Gastrocnemius medialis (tissue), 4 donors: ENCODE measurements at regions not wholly inside any gene's neighbourhood (a gene's known extent, or its start where the extent isn't known, plus 50 kb on each side); places are given as distances from the start of the nearest gene placed in this dataset.
"Not testable (repeated sequence)": the region's sequence is repeated elsewhere in the genome, so short reads cannot be mapped to it uniquely, and the experiment has no call there.

Source experiments
- ATAC-seq, 2 donors: fragments of 150-250 bp; one replicate each; pipeline ENCODE4 v1.9.1; 2016
- DNase-seq, 2 donors: peaks; one replicate each; pipeline ENCODE4 v3.0.0-alpha.2; 2019
- H3K27ac ChIP-seq, 4 donors: fragments of 200-600 bp; sonication (generic); 1 replicate in 1 of 4; 2 replicates in 3 of 4; pipeline ENCODE4 v1.5.1; 2016 to 2018; ENCODE audit warnings: mild to moderate bottlenecking in 2 of 4, moderate library complexity in 1 of 4
- H3K27me3 ChIP-seq, 3 donors: fragments of 200-600 bp; sonication (generic) in 2 of 3; 1 replicate in 1 of 3; 2 replicates in 2 of 3; pipeline versions ENCODE4 v1.5.1 to v1.6.0; 2016 to 2019; ENCODE audit warnings: mild to moderate bottlenecking in 1 of 3, moderate library complexity in 1 of 3
- H3K36me3 ChIP-seq, 2 donors: fragments of 200-600 bp; sonication (generic) in 1 of 2; one replicate each; pipeline ENCODE4 v1.5.1; 2017 to 2018
- H3K4me1 ChIP-seq, 2 donors: fragments of 200-600 bp; sonication (generic) in 1 of 2; one replicate each; pipeline ENCODE4 v1.5.1; 2016 to 2017; ENCODE audit warnings: mild to moderate bottlenecking in 2 of 2
- H3K4me3 ChIP-seq, 4 donors: fragments of 200-600 bp; sonication (generic) in 3 of 4; 1 replicate in 1 of 4; 2 replicates in 3 of 4; pipeline ENCODE4 v1.5.1; 2016 to 2019; ENCODE audit warnings: mild to moderate bottlenecking in 2 of 4
- H3K9me3 ChIP-seq, 3 donors: fragments of 200-600 bp; sonication (generic) in 2 of 3; 1 replicate in 1 of 3; 2 replicates in 2 of 3; pipeline ENCODE4 v1.5.1; 2016 to 2019
- CTCF ChIP-seq, 5 experiments: fragments of 450-650 bp in 3 of 5; fragments of 200-600 bp in 2 of 5; sonication (generic) in 2 of 5; IDR thresholded peaks in 4 of 5; conservative IDR thresholded peaks in 1 of 5; 1 replicate in 4 of 5; 2 replicates in 1 of 5; pipeline ENCODE4 v1.5.1; 2016 to 2019; ENCODE audit warnings: antibody characterized with exemption in 5 of 5, mild to moderate bottlenecking in 3 of 5, moderate library complexity in 3 of 5
- POLR2A ChIP-seq, 2 donors: fragments of 450-650 bp; IDR thresholded peaks; one replicate each; pipeline ENCODE4 v1.6.1; 2017; ENCODE audit warnings: antibody characterized with exemption in 2 of 2, mild to moderate bottlenecking in 2 of 2, moderate library complexity in 2 of 2
- in situ Hi-C, 4 donors: fragments of 200-750 bp; cut with MboI; loops; one replicate each; pipeline versions ENCODE4 v1.15.0 to v1.8.0; 2017; ENCODE audit warnings: low sequenced_read_pairs in 4 of 4
- intact Hi-C: fragments of 100-400 bp; cut with DNase I; formaldehyde crosslinking; loops from one replicate; pipeline ENCODE4 v1.15.1; 2023; ENCODE audit warnings: low total_unique reads

- no peaks in the 10 kb centered on the region for H3K27me3 ChIP-seq
- in situ Hi-C loops (no loop called here), intact Hi-C loops (no loop called here)
- DNase-seq (no peak), ATAC-seq (no peak)
- H3K4me1 ChIP-seq = peaks cover 0 to 7% of the 10 kb centered on the region in 2 donors
- TF ChIP-seq CTCF (IDR thresholded peaks at IDR 0.05 in 4 of 5, conservative IDR thresholded peaks at IDR 0.05 in 1 of 5) = no peak
- no peak overlapping the region for H3K27ac ChIP-seq
- no peaks in the 10 kb centered on the region for H3K9me3 ChIP-seq
- no peaks in the 10 kb centered on the region for H3K36me3 ChIP-seq
- H3K4me3 ChIP-seq = no peak overlapping the region
Measured at GRCh38 chr10:22801785-22802184, 87.4 kb upstream of the PIP4K2A start.

DNA sequence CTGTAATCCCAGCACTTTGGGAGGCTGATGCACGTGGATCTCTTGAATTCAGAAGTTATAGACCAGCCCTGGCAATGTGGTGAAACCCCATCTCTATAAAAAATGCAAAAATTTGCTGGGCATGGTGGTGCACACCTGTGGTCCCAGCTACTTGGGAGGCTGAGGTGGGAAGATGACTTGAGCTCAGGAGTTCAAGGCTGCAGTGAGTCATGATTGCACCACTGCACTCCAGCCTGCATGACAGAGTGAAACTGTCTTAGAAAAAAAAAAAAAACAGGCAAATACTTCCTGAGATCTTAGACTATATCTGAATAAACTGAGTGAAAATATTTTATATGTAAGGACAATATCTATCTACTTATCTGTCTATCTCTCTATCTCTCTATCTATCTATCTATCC is 83.4 kb upstream of the PIP4K2A start:
- intact Hi-C loops, H3K4me1 ChIP-seq, in situ Hi-C loops, H3K27me3 ChIP-seq, H3K4me3 ChIP-seq, H3K9me3 ChIP-seq, H3K27ac ChIP-seq, ATAC-seq, DNase-seq, H3K36me3 ChIP-seq: not testable (repeated sequence)

GRCh38 chr10:22795546-22795945 is 81.2 kb upstream of the PIP4K2A start:
- H3K27me3 ChIP-seq = no peaks in the 10 kb centered on the region
- no peak overlapping the region for H3K27ac ChIP-seq
- TF ChIP-seq CTCF (IDR thresholded peaks at IDR 0.05 in 4 of 5, conservative IDR thresholded peaks at IDR 0.05 in 1 of 5) (no peak), POLR2A (IDR thresholded peaks at IDR 0.05) (no peak)
- no peaks in the 10 kb centered on the region for H3K36me3 ChIP-seq
- ATAC-seq (no peak), DNase-seq (no peak)
- intact Hi-C loops (no loop called here), in situ Hi-C loops (no loop called here)
- no peaks in the 10 kb centered on the region for H3K9me3 ChIP-seq
- no peak overlapping the region for H3K4me3 ChIP-seq
- H3K4me1 ChIP-seq = no peaks in the 10 kb centered on the region

DNA sequence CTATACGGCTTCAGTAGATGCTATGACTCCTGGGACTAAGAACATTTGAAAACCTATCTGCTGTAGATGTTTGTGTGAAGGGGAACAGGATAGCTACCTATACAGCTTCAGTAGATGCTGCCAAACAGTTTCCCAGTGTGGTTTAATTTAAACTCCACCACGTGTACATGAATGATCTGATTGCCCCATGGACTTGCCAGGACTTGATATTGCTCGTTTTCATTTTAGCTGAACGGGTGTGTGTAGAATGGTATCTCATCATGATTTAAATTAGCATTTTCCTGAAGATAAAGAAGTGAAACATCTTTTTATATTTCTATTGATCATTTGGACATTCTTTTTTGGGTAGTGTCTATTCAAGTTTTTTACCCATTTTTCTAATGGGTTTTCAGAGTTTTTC is 77.8 kb upstream of the PIP4K2A start:
- DNase-seq = no peak
- ATAC-seq = no peak
- intact Hi-C loops = no loop called here
- no peaks in the 10 kb centered on the region for H3K36me3 ChIP-seq
- TF ChIP-seq POLR2A (IDR thresholded peaks at IDR 0.05) (no peak), CTCF (IDR thresholded peaks at IDR 0.05 in 4 of 5, conservative IDR thresholded peaks at IDR 0.05 in 1 of 5) (no peak)
- peaks cover 0 to 6% (median 0%) of the 10 kb centered on the region in 3 donors for H3K9me3 ChIP-seq
- no peaks in the 10 kb centered on the region for H3K27me3 ChIP-seq
- in situ Hi-C loops = no loop called here
- H3K27ac ChIP-seq = no peak overlapping the region
- H3K4me3 ChIP-seq = no peak overlapping the region
- no peaks in the 10 kb centered on the region for H3K4me1 ChIP-seq

- H3K27ac ChIP-seq = no peak overlapping the region
- in situ Hi-C loops (no loop called here), intact Hi-C loops (no loop called here)
- DNase-seq (no peak), ATAC-seq (no peak)
- TF ChIP-seq CTCF (IDR thresholded peaks at IDR 0.05 in 4 of 5, conservative IDR thresholded peaks at IDR 0.05 in 1 of 5) (no peak), POLR2A (IDR thresholded peaks at IDR 0.05) (no peak)
- no peaks in the 10 kb centered on the region for H3K27me3 ChIP-seq
- peaks cover 0 to 6% (median 0%) of the 10 kb centered on the region in 3 donors for H3K9me3 ChIP-seq
- H3K4me3 ChIP-seq = no peak overlapping the region
- H3K36me3 ChIP-seq = no peaks in the 10 kb centered on the region
- H3K4me1 ChIP-seq = no peaks in the 10 kb centered on the region
Measured at GRCh38 chr10:22791665-22792064, 77.3 kb upstream of the PIP4K2A start.
